HG03565 (cell line): ENCODE measurements at regions not wholly inside any gene's neighbourhood (a gene's known extent, or its start where the extent isn't known, plus 50 kb on each side); places are given as distances from the start of the nearest gene placed in this dataset.

ENCODE experiments used
- ATAC-seq: cut with Tn5 transposase; IDR thresholded peaks from one replicate; pipeline ENCODE4 v1.9.1; 2021; ENCODE audit warnings: mild to moderate bottlenecking, moderate library complexity; ENCODE audit not compliant: unreplicated experiment

- ATAC-seq: no peak
Measured at GRCh38 chr11:11016943-11017342, 159.1 kb upstream of the ZBED5 start.

GRCh38 chr11:11016068-11016467 is 158.2 kb upstream of the ZBED5 start:
- ATAC-seq: no peak

GRCh38 chr11:11011617-11012016 is 153.8 kb upstream of the ZBED5 start:
- ATAC-seq: no peak

- ATAC-seq: no peak
Measured at GRCh38 chr11:11010624-11011127, 152.8 kb upstream of the ZBED5 start.

- no peak for ATAC-seq
Measured at GRCh38 chr11:11009179-11009578, 151.3 kb upstream of the ZBED5 start.

GRCh38 chr11:11004069-11004468 is 146.2 kb upstream of the ZBED5 start:
- no peak for ATAC-seq

- ATAC-seq: no peak
Measured at GRCh38 chr11:11003226-11003625, 145.4 kb upstream of the ZBED5 start.

- ATAC-seq: no peak
Measured at GRCh38 chr11:11000579-11001283, 142.9 kb upstream of the ZBED5 start.

- no peak for ATAC-seq
Measured at GRCh38 chr11:10998674-10999073, 140.8 kb upstream of the ZBED5 start.

- no peak for ATAC-seq
Measured at GRCh38 chr11:10996678-10997077, 138.8 kb upstream of the ZBED5 start.

- ATAC-seq: no peak
Measured at GRCh38 chr11:10993640-10994039, 135.8 kb upstream of the ZBED5 start.

- ATAC-seq: no peak
Measured at GRCh38 chr11:10993186-10993585, 135.3 kb upstream of the ZBED5 start.

GRCh38 chr11:10991393-10991792 is 133.5 kb upstream of the ZBED5 start:
- ATAC-seq: no peak

- ATAC-seq: no peak
Measured at GRCh38 chr11:10990637-10991193, 132.9 kb upstream of the ZBED5 start.

- no peak for ATAC-seq
Measured at GRCh38 chr11:10990160-10990559, 132.3 kb upstream of the ZBED5 start.

- ATAC-seq: no peak
Measured at GRCh38 chr11:10986006-10986405, 128.2 kb upstream of the ZBED5 start.

- ATAC-seq: no peak
Measured at GRCh38 chr11:10984742-10985141, 126.9 kb upstream of the ZBED5 start.

- ATAC-seq: no peak
Measured at GRCh38 chr11:10984250-10984649, 126.4 kb upstream of the ZBED5 start.

GRCh38 chr11:10982704-10983510 is 125.1 kb upstream of the ZBED5 start:
- no peak for ATAC-seq

- no peak for ATAC-seq
Measured at GRCh38 chr11:10979529-10979928, 121.7 kb upstream of the ZBED5 start.

GRCh38 chr11:10978198-10978597 is 120.3 kb upstream of the ZBED5 start:
- no peak for ATAC-seq

- ATAC-seq: no peak
Measured at GRCh38 chr11:10975287-10975721, 117.5 kb upstream of the ZBED5 start.
